HCT116 (cell line): ENCODE measurements at regions not wholly inside any gene's neighbourhood (a gene's known extent, or its start where the extent isn't known, plus 50 kb on each side); places are given as distances from the start of the nearest gene placed in this dataset.

Experiments
- ATAC-seq: fragments of 200-7000 bp; cut with Tn5 transposase; 2 replicates; pipeline ENCODE4 v1.9.1; 2020; ENCODE audit warnings: mild to moderate bottlenecking, moderate library complexity
- BruUV-seq: library from RNA; stranded (reverse); fragments of 400-500 nt; replicated peaks from 2 replicates; lab custom pipeline; 2021; lab: Mats Ljungman, UMichigan
- CTCF ChIA-PET: fragments of 300-600 bp; sonication (Branson Sonifier 250); formaldehyde crosslinking; loops from one replicate; lab custom pipeline; 2021; ENCODE audit warnings: antibody characterized with exemption; lab: Charles Lee
- POLR2A ChIA-PET: fragments of 300-600, 350-600 bp; sonication (Branson Sonifier 250); formaldehyde crosslinking; loops from one replicate; lab custom pipeline; 2021; ENCODE audit warnings: antibody characterized with exemption; lab: Charles Lee
- RAD21 ChIA-PET, 2 experiments: fragments of 300-600 bp; sonication (Branson Sonifier 250); formaldehyde crosslinking; loops; one replicate each; lab custom pipeline; 2023; ENCODE audit warnings: low total read pairs in 2 of 2; ENCODE audit not compliant: uncharacterized antibody in 2 of 2, unreplicated experiment in 2 of 2, low non-redundant PET in 1 of 2; lab: Charles Lee
- DNase-seq: peaks from one replicate; pipeline ENCODE4 v3.0.0-alpha.2; 2010; ENCODE audit warnings: low read depth, low spot score
- H2AFZ ChIP-seq: fragments of 200-600 bp; shearing (Covaris generic), sonication (generic); 2 replicates; pipeline ENCODE4 v1.6.1; 2017; ENCODE audit warnings: low read depth, mixed run types, mixed read lengths, antibody characterized with exemption, low read length; ENCODE audit not compliant: poor library complexity, severe bottlenecking
- H3K27ac ChIP-seq: 2 replicates; pipeline ENCODE4 v1.5.1; 2012; ENCODE audit warnings: low read depth, low read length
- H3K27me3 ChIP-seq: fragments of 200-600 bp; sonication (generic); 2 replicates; pipeline ENCODE4 v1.6.1; 2016; ENCODE audit warnings: mixed run types, low read length, mixed read lengths; ENCODE audit not compliant: insufficient read depth
- H3K36me3 ChIP-seq, 2 experiments: fragments of 200-500 bp in 1 of 2; fragments of 200-600 bp in 1 of 2; sonication (Bioruptor generic) in 1 of 2; sonication (generic) in 1 of 2; 2 replicates each; pipeline versions ENCODE4 v1.5.1 to v1.6.1; 2014 to 2016; ENCODE audit warnings: low read length in 2 of 2, inconsistent platforms in 1 of 2, mixed read lengths in 1 of 2, mixed run types in 1 of 2; ENCODE audit not compliant: insufficient read depth in 2 of 2, control insufficient read depth in 1 of 2
- H3K4me1 ChIP-seq, 2 experiments: fragments of 200-600 bp in 1 of 2; sonication (generic) in 1 of 2; 2 replicates each; pipeline versions ENCODE4 v1.5.1 to v1.6.1; 2012 to 2017; ENCODE audit warnings: low read length in 2 of 2, inconsistent platforms in 1 of 2, mild to moderate bottlenecking in 1 of 2, mixed read lengths in 1 of 2, mixed run types in 1 of 2, moderate library complexity in 1 of 2; ENCODE audit not compliant: insufficient read depth in 2 of 2, control insufficient read depth in 1 of 2
- H3K4me2 ChIP-seq: fragments of 200-600 bp; sonication (generic); 2 replicates; pipeline ENCODE4 v1.6.1; 2017; ENCODE audit warnings: mixed run types, low read length, mixed read lengths
- H3K4me3 ChIP-seq, 2 experiments: fragments of 200-600 bp in 1 of 2; sonication (generic) in 1 of 2; replicated peaks in 1 of 2; 2 replicates each; pipeline ENCODE4 v1.5.1; 2011 to 2016; ENCODE audit warnings: low read length in 2 of 2, control low read depth in 1 of 2, low read depth in 1 of 2, mild to moderate bottlenecking in 1 of 2, mixed read lengths in 1 of 2, mixed run types in 1 of 2
- H3K79me2 ChIP-seq: fragments of 200-600 bp; sonication (generic); 2 replicates; pipeline ENCODE4 v1.6.1; 2017; ENCODE audit warnings: mild to moderate bottlenecking, mixed run types, low read length, moderate library complexity, mixed read lengths; ENCODE audit not compliant: insufficient read depth
- H3K9ac ChIP-seq: fragments of 200-600 bp; sonication (generic); 2 replicates; pipeline ENCODE4 v1.6.1; 2016; ENCODE audit warnings: low read length, mixed read lengths
- H3K9me2 ChIP-seq: fragments of 200-600 bp; sonication (generic), shearing (Covaris generic); 2 replicates; pipeline ENCODE4 v1.6.1; 2017; ENCODE audit warnings: mixed run types, mild to moderate bottlenecking, moderate library complexity; ENCODE audit not compliant: insufficient read depth
- H3K9me3 ChIP-seq, 2 experiments: fragments of 200-500 bp in 1 of 2; fragments of 200-600 bp in 1 of 2; sonication (Bioruptor generic) in 1 of 2; sonication (generic) in 1 of 2; 2 replicates each; pipeline ENCODE4 v1.6.1; 2014 to 2017; ENCODE audit warnings: low read length in 2 of 2, mixed read lengths in 2 of 2, inconsistent platforms in 1 of 2, low read depth in 1 of 2, mild to moderate bottlenecking in 1 of 2, mixed run types in 1 of 2, moderate library complexity in 1 of 2; ENCODE audit not compliant: control insufficient read depth in 1 of 2, insufficient read depth in 1 of 2
- H4K20me1 ChIP-seq: fragments of 200-600 bp; sonication (generic), shearing (Covaris generic); 2 replicates; pipeline ENCODE4 v1.6.1; 2017; ENCODE audit warnings: mixed run types, mild to moderate bottlenecking, moderate library complexity; ENCODE audit not compliant: insufficient read depth
- CBX3 ChIP-seq: IDR thresholded peaks from 2 replicates; pipeline ENCODE4 v1.6.1; 2012; ENCODE audit warnings: low read depth
- CEBPB ChIP-seq: IDR thresholded peaks from 2 replicates; pipeline ENCODE4 v1.6.1; 2012; ENCODE audit warnings: low read depth
- CTCF ChIP-seq, 3 experiments: fragments of 200-600 bp in 1 of 3; sonication (generic) in 1 of 3; IDR thresholded peaks in 2 of 3; conservative IDR thresholded peaks in 1 of 3; 2 replicates each; pipeline ENCODE4 v1.5.1; 2012 to 2017; ENCODE audit warnings: low read depth in 2 of 3, low read length in 2 of 3, antibody characterized with exemption in 1 of 3, borderline replicate concordance in 1 of 3, control low read depth in 1 of 3, mild to moderate bottlenecking in 1 of 3, mixed read lengths in 1 of 3, mixed run types in 1 of 3, moderate library complexity in 1 of 3; ENCODE audit not compliant: insufficient read depth in 1 of 3
- EGR1 ChIP-seq: IDR thresholded peaks from 2 replicates; pipeline ENCODE4 v1.6.1; 2012; ENCODE audit warnings: low read depth
- ELF1 ChIP-seq: IDR thresholded peaks from 2 replicates; pipeline ENCODE4 v1.6.1; 2012; ENCODE audit warnings: low read depth, borderline replicate concordance
- EZH2 ChIP-seq: fragments of 200-600 bp; sonication (generic); IDR thresholded peaks from 2 replicates; pipeline ENCODE4 v1.6.1; 2017; ENCODE audit warnings: antibody characterized with exemption, mixed run types
- EZH2phosphoT487 ChIP-seq: fragments of 200-600 bp; IDR thresholded peaks from 2 replicates; pipeline ENCODE4 v1.6.1; 2018; ENCODE audit warnings: antibody characterized with exemption, borderline replicate concordance
- JUND ChIP-seq: IDR thresholded peaks from 2 replicates; pipeline ENCODE4 v1.6.1; 2012
- MAX ChIP-seq: IDR thresholded peaks from 2 replicates; pipeline ENCODE4 v1.6.1; 2012
- POLR2A ChIP-seq: IDR thresholded peaks from 2 replicates; pipeline ENCODE4 v1.7.0; 2011; ENCODE audit warnings: borderline replicate concordance; ENCODE audit not compliant: insufficient read depth, insufficient read length; ENCODE audit errors: extremely low read depth
- POLR2AphosphoS5 ChIP-seq: IDR thresholded peaks from 2 replicates; pipeline ENCODE4 v1.6.1; 2011; ENCODE audit warnings: mild to moderate bottlenecking, low read depth, low read length, moderate library complexity
- RAD21 ChIP-seq: IDR thresholded peaks from 2 replicates; pipeline ENCODE4 v1.6.1; 2012; ENCODE audit warnings: low read depth, mild to moderate bottlenecking
- REST ChIP-seq: IDR thresholded peaks from 2 replicates; pipeline ENCODE4 v1.6.1; 2012; ENCODE audit warnings: low read depth
- SP1 ChIP-seq: IDR thresholded peaks from 2 replicates; pipeline ENCODE4 v1.6.1; 2012; ENCODE audit warnings: low read depth
- SRF ChIP-seq: IDR thresholded peaks from 2 replicates; pipeline ENCODE4 v1.6.1; 2012; ENCODE audit warnings: low read depth
- ZBTB33 ChIP-seq: IDR thresholded peaks from 2 replicates; pipeline ENCODE4 v1.6.1; 2011; ENCODE audit warnings: mild to moderate bottlenecking, low read length, moderate library complexity; ENCODE audit not compliant: insufficient replicate concordance; ENCODE audit errors: extremely low read depth
- ZFX ChIP-seq: fragments of 450-650 bp; IDR thresholded peaks from 2 replicates; pipeline ENCODE4 v1.6.1; 2017
- ZNF274 ChIP-seq: fragments of 200-500 bp; sonication (Bioruptor generic); IDR thresholded peaks from 2 replicates; pipeline ENCODE4 v1.6.1; 2014; ENCODE audit warnings: mild to moderate bottlenecking, low read depth, low read length, inconsistent platforms
- intact Hi-C: fragments of 100-400 bp; cut with micrococcal nuclease; formaldehyde crosslinking; loops from 2 replicates; pipeline ENCODE4 v1.10.0; 2022
- TF ChIP-seq, protein P1 (sequence below): IDR thresholded peaks from 2 replicates; pipeline ENCODE4 v1.6.1; 2012

GRCh38 chr13:67855741-67856238 is 625.7 kb upstream of the PCDH9 start:
- Histone ChIP-seq H3K4me2 (no peak overlapping the region), H4K20me1 (no peaks in the 10 kb centered on the region), H2AFZ (no peak overlapping the region), H3K27ac (no peak overlapping the region), H3K4me1 (no peaks in the 10 kb centered on the region), H3K36me3 (no peaks in the 10 kb centered on the region), H3K79me2 (no peaks in the 10 kb centered on the region), H3K27me3 (no peaks in the 10 kb centered on the region), H3K4me3 (no peak overlapping the region), H3K9ac (no peak overlapping the region), H3K9me2 (no peaks in the 10 kb centered on the region), H3K9me3 (no peaks in the 10 kb centered on the region; a peak in 1 of 4 replicates)
- DNase-seq (no peak), ATAC-seq (no peak)
- ChIA-PET CTCF (no interaction called here), RAD21 (no interaction called here), POLR2A (no interaction called here)
- intact Hi-C loops: no loop called here
- TF ChIP-seq EGR1 (no peak), SRF (no peak), CTCF (IDR thresholded peaks at IDR 0.05 in 2 of 3, conservative IDR thresholded peaks at IDR 0.05 in 1 of 3; ENCODE audit: borderline replicate concordance in 1 of 3, insufficient read depth in 1 of 3, low read depth in 2 of 3, low read length in 2 of 3) (no peak), ZNF274 (no peak), EZH2 (no peak), REST (no peak), MAX (no peak), CBX3 (no peak), POLR2AphosphoS5 (no peak), ELF1 (no peak), ZBTB33 (no peak), POLR2A (no peak), EZH2phosphoT487 (no peak), JUND (no peak), ZFX (no peak), CEBPB (no peak), RAD21 (no peak), SP1 (no peak)
- TF ChIP-seq, protein P1, sequence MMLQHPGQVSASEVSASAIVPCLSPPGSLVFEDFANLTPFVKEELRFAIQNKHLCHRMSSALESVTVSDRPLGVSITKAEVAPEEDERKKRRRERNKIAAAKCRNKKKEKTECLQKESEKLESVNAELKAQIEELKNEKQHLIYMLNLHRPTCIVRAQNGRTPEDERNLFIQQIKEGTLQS: no peak
- no TSS peak for BruUV-seq
